KMS-11 (cell line): ENCODE measurements at regions not wholly inside any gene's neighbourhood (a gene's known extent, or its start where the extent isn't known, plus 50 kb on each side); places are given as distances from the start of the nearest gene placed in this dataset.

Experiments used
- H2AFZ ChIP-seq: fragments of 200-600 bp; sonication (generic); 2 replicates; pipeline ENCODE4 v1.6.1; 2016; ENCODE audit warnings: antibody characterized with exemption, mixed run types, low read depth
- H3K27ac ChIP-seq: fragments of 200-600 bp; sonication (generic); 2 replicates; pipeline ENCODE4 v1.6.1; 2016; ENCODE audit warnings: mild to moderate bottlenecking, mixed run types
- H3K27me3 ChIP-seq: fragments of 200-600 bp; sonication (generic); 2 replicates; pipeline ENCODE4 v1.6.1; 2017; ENCODE audit warnings: mild to moderate bottlenecking, low read depth, mixed run types, moderate library complexity; ENCODE audit not compliant: insufficient read depth
- H3K36me3 ChIP-seq: fragments of 200-600 bp; sonication (generic); 2 replicates; pipeline ENCODE4 v1.6.1; 2017; ENCODE audit warnings: mild to moderate bottlenecking, mixed run types; ENCODE audit not compliant: insufficient read depth
- H3K4me1 ChIP-seq: fragments of 200-600 bp; sonication (generic); 2 replicates; pipeline ENCODE4 v1.6.1; 2016; ENCODE audit warnings: mild to moderate bottlenecking, low read depth, mixed run types; ENCODE audit not compliant: poor library complexity, severe bottlenecking
- H3K4me2 ChIP-seq: fragments of 200-600 bp; sonication (generic); 2 replicates; pipeline ENCODE4 v1.7.0; 2016; ENCODE audit warnings: mild to moderate bottlenecking, mixed run types
- H3K4me3 ChIP-seq: fragments of 200-600 bp; sonication (generic); IDR thresholded peaks from 2 replicates; pipeline ENCODE4 v1.6.1; 2017; ENCODE audit warnings: low read depth, low read length, mixed read lengths; ENCODE audit not compliant: insufficient read depth
- H3K79me2 ChIP-seq: fragments of 200-600 bp; sonication (generic); 2 replicates; pipeline ENCODE4 v1.6.1; 2016; ENCODE audit warnings: low read depth, mixed run types; ENCODE audit not compliant: insufficient read depth
- H3K9ac ChIP-seq: fragments of 200-600 bp; sonication (generic); 2 replicates; pipeline ENCODE4 v1.6.1; 2016; ENCODE audit warnings: mild to moderate bottlenecking, mixed run types
- H4K20me1 ChIP-seq: fragments of 200-600 bp; sonication (generic); 2 replicates; pipeline ENCODE4 v1.6.1; 2016; ENCODE audit warnings: mild to moderate bottlenecking, mixed run types; ENCODE audit not compliant: insufficient read depth
- CTCF ChIP-seq: fragments of 200-600 bp; sonication (generic); conservative IDR thresholded peaks from 2 replicates; pipeline ENCODE4 v1.6.1; 2017; ENCODE audit warnings: low read depth, mild to moderate bottlenecking, antibody characterized with exemption, low read length, moderate library complexity, mixed read lengths

- H3K36me3 ChIP-seq: no peaks in the 10 kb centered on the region
Observed at GRCh38 chr11:96736601-96737000, 346.8 kb downstream of the JRKL start.

GRCh38 chr11:96738311-96738710, 348.5 kb downstream of the JRKL start:
- H3K9ac ChIP-seq: no peak overlapping the region
- no peaks in the 10 kb centered on the region for H4K20me1 ChIP-seq
- no peak for TF ChIP-seq CTCF
- H3K36me3 ChIP-seq: no peaks in the 10 kb centered on the region
- no peak overlapping the region for H3K27ac ChIP-seq
- H3K4me3 ChIP-seq: no peak overlapping the region
- no peaks in the 10 kb centered on the region for H3K27me3 ChIP-seq
- no peaks in the 10 kb centered on the region for H3K4me1 ChIP-seq
- no peaks in the 10 kb centered on the region for H3K79me2 ChIP-seq
- H3K4me2 ChIP-seq: no peak overlapping the region
- H2AFZ ChIP-seq: no peak overlapping the region

More at GRCh38 chr11:96736601-96737000, 346.8 kb downstream of the JRKL start:
- no peaks in the 10 kb centered on the region for H4K20me1 ChIP-seq
- no peak overlapping the region for H2AFZ ChIP-seq
- no peak overlapping the region for H3K4me3 ChIP-seq
- no peaks in the 10 kb centered on the region for H3K4me1 ChIP-seq
- no peak overlapping the region for H3K9ac ChIP-seq
- H3K4me2 ChIP-seq: no peak overlapping the region
- H3K27ac ChIP-seq: no peak overlapping the region
- no peak for TF ChIP-seq CTCF
- no peaks in the 10 kb centered on the region for H3K27me3 ChIP-seq
- no peaks in the 10 kb centered on the region for H3K79me2 ChIP-seq

GRCh38 chr11:96741068-96741467, 351.3 kb downstream of the JRKL start:
- no peak for TF ChIP-seq CTCF
- H3K4me2 ChIP-seq: no peak overlapping the region
- no peaks in the 10 kb centered on the region for H3K27me3 ChIP-seq
- no peaks in the 10 kb centered on the region for H3K79me2 ChIP-seq
- no peak overlapping the region for H2AFZ ChIP-seq
- no peaks in the 10 kb centered on the region for H3K36me3 ChIP-seq
- no peak overlapping the region for H3K9ac ChIP-seq
- no peak overlapping the region for H3K4me3 ChIP-seq
- H4K20me1 ChIP-seq: no peaks in the 10 kb centered on the region
- H3K4me1 ChIP-seq: no peaks in the 10 kb centered on the region
- H3K27ac ChIP-seq: no peak overlapping the region

- no peaks in the 10 kb centered on the region for H3K4me1 ChIP-seq
- no peaks in the 10 kb centered on the region for H3K79me2 ChIP-seq
- no peaks in the 10 kb centered on the region for H3K27me3 ChIP-seq
- no peaks in the 10 kb centered on the region for H4K20me1 ChIP-seq
- no peak overlapping the region for H3K27ac ChIP-seq
- no peak overlapping the region for H2AFZ ChIP-seq
- H3K4me2 ChIP-seq: no peak overlapping the region
- H3K9ac ChIP-seq: no peak overlapping the region
- no peaks in the 10 kb centered on the region for H3K36me3 ChIP-seq
- TF ChIP-seq CTCF: no peak
- H3K4me3 ChIP-seq: no peak overlapping the region
Observed at GRCh38 chr11:96744697-96745096, 354.9 kb downstream of the JRKL start.
